ENCODE measurements at regions not wholly inside any gene's neighbourhood (a gene's known extent, or its start where the extent isn't known, plus 50 kb on each side); places are given as distances from the start of the nearest gene placed in this dataset.

DNA sequence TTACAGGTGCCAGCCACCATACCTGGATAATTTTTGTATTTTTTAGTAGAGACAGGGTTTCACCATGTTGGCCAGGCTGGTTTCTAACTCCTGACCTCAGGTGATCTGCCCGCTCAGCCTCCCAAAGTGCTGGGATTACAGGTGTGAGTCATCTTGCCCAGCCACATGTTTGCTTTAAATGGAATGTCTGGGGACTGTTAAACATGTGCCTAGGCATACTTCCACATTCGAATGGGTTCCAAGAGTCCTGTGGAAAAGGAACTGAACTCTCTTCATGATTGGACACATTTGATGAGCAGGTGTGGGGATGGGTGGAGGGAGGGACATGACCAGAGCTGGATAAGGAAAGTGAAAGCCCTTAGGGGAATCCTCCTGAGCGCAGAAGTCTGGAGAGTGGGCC lies 58.4 kb upstream of the GREB1L start:
- Histone ChIP-seq H3K4me3 (ENCODE audit: low read length in 3 of 3) (no peak overlapping the region), H3K9me3 (ENCODE audit: control insufficient read depth in 3 of 3, low read length in 3 of 3) (no peaks in the 10 kb centered on the region), H3K27ac (ENCODE audit: low read depth, low read length) (no peak overlapping the region), H3K27me3 (ENCODE audit: control insufficient read depth in 3 of 3, insufficient read depth in 3 of 3, low read length in 3 of 3) (no peaks in the 10 kb centered on the region), H3K4me1 (ENCODE audit: control insufficient read depth in 3 of 3, insufficient read depth in 3 of 3, low read length in 3 of 3) (no peaks in the 10 kb centered on the region), H3K9ac (ENCODE audit: low read depth in 1 of 3, low read length in 3 of 3) (no peak overlapping the region), H3K36me3 (ENCODE audit: control insufficient read depth in 3 of 3, insufficient read depth in 3 of 3, low read length in 3 of 3) (no peaks in the 10 kb centered on the region)

DNA sequence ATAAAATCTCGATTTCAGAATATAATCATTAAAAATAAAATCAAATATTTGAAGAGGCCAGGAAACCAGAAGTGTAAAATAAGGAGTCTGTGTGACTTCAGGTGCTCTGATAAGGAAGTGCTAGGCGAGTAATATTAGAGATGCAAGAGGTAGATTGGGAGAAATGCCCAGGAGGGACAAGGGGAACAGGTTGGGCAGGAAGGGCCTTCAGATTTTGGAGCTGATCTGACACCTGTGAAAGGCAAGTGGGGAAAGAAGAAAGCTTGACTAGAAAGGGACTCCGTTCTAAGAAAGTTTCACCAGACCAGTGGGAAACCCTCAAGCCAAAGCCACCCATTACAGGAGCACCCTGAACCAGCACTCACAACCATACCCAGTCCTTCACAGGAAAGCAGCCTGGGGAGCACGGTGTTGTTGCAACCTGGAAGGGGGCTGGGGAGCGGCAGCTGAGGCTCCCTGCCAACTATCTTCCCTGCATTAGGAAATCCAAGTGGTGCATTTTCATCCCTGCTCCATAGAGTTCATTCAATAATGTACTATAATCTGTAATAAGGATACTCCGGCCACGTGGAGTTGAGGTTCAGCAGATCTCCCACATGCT lies 57.5 kb upstream of the GREB1L start:
- Histone ChIP-seq H3K9ac (ENCODE audit: low read depth in 1 of 3, low read length in 3 of 3) (no peak overlapping the region), H3K9me3 (ENCODE audit: control insufficient read depth in 3 of 3, low read length in 3 of 3) (no peaks in the 10 kb centered on the region), H3K4me3 (ENCODE audit: low read length in 3 of 3) (no peak overlapping the region), H3K27ac (ENCODE audit: low read depth, low read length) (no peak overlapping the region), H3K4me1 (ENCODE audit: control insufficient read depth in 3 of 3, insufficient read depth in 3 of 3, low read length in 3 of 3) (no peaks in the 10 kb centered on the region), H3K27me3 (ENCODE audit: control insufficient read depth in 3 of 3, insufficient read depth in 3 of 3, low read length in 3 of 3) (no peaks in the 10 kb centered on the region), H3K36me3 (ENCODE audit: control insufficient read depth in 3 of 3, insufficient read depth in 3 of 3, low read length in 3 of 3) (no peaks in the 10 kb centered on the region)

DNA sequence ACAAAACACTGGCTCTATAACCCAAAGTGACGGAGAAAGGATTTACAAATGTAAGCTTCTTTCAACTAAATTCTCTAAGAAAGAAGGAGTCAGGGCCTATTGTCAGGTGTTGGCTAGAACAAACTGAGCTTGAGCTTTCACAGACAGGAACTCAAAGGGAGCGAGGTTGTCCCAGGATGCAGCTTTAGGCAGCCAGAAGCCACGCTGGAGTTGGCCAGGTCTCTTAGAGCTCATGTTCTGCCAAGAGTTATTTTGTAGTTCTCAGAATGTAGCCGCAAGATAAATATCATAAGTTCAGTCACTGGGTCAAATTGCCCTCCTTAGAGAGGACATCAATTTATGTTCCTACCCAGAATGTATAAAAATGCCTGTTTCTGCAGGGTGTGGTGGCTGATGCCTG lies 54.1 kb upstream of the GREB1L start:
- no peaks in the 10 kb centered on the region for H3K4me1 ChIP-seq (ENCODE audit: control insufficient read depth in 3 of 3, insufficient read depth in 3 of 3, low read length in 3 of 3)
- no peak overlapping the region for H3K4me3 ChIP-seq (ENCODE audit: low read length in 3 of 3)
- H3K27ac ChIP-seq (ENCODE audit: low read depth, low read length): no peak overlapping the region
- no peaks in the 10 kb centered on the region for H3K9me3 ChIP-seq (ENCODE audit: control insufficient read depth in 3 of 3, low read length in 3 of 3)
- no peaks in the 10 kb centered on the region for H3K27me3 ChIP-seq (ENCODE audit: control insufficient read depth in 3 of 3, insufficient read depth in 3 of 3, low read length in 3 of 3)
- no peaks in the 10 kb centered on the region for H3K36me3 ChIP-seq (ENCODE audit: control insufficient read depth in 3 of 3, insufficient read depth in 3 of 3, low read length in 3 of 3)
- no peak overlapping the region for H3K9ac ChIP-seq (ENCODE audit: low read depth in 1 of 3, low read length in 3 of 3)

DNA sequence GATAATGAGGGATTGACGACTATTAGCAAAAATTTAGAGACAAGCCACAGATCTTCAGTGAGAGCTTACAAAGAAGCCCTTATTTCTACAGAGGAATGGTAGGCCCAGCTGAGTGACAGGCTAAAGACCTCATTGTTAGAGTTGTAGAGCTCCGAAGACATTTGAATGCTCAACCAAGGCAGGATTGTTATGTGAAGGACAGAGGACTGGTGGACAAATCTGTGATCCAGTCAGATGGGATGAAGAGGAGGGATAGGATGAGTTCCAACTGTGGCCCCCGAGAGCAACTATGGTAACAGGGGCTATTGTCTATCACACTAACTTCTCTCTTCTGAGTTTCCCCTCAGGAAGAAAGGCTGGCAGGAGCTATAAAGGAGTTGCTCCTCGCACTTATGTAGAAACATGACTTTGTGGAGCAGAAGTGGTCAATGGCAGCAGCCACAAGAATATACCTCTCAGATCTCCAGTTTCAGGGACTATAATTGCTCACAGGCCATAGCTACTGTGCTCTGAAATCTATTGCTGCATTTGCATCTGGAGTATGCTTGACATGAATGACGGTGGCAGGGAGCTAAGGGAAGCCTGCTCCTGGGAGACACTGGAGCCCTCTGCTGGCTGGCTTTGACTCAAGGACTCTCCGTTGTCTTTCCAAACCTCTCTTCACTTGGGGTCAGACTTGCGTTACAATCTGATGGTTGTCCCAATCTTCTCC lies 50.3 kb upstream of the GREB1L start:
- no peaks in the 10 kb centered on the region for H3K36me3 ChIP-seq (ENCODE audit: control insufficient read depth in 3 of 3, insufficient read depth in 3 of 3, low read length in 3 of 3)
- no peak overlapping the region for H3K4me3 ChIP-seq (ENCODE audit: low read length in 3 of 3)
- no peaks in the 10 kb centered on the region for H3K4me1 ChIP-seq (ENCODE audit: control insufficient read depth in 3 of 3, insufficient read depth in 3 of 3, low read length in 3 of 3)
- no peaks in the 10 kb centered on the region for H3K9me3 ChIP-seq (ENCODE audit: control insufficient read depth in 3 of 3, low read length in 3 of 3)
- no peaks in the 10 kb centered on the region for H3K27me3 ChIP-seq (ENCODE audit: control insufficient read depth in 3 of 3, insufficient read depth in 3 of 3, low read length in 3 of 3)
- no peak overlapping the region for H3K9ac ChIP-seq (ENCODE audit: low read depth in 1 of 3, low read length in 3 of 3)
- no peak overlapping the region for H3K27ac ChIP-seq (ENCODE audit: low read depth, low read length)

Data from skeletal muscle tissue (tissue), 3 donors.